ENCODE measurements at regions not wholly inside any gene's neighbourhood (a gene's known extent, or its start where the extent isn't known, plus 50 kb on each side); places are given as distances from the start of the nearest gene placed in this dataset.

DNA sequence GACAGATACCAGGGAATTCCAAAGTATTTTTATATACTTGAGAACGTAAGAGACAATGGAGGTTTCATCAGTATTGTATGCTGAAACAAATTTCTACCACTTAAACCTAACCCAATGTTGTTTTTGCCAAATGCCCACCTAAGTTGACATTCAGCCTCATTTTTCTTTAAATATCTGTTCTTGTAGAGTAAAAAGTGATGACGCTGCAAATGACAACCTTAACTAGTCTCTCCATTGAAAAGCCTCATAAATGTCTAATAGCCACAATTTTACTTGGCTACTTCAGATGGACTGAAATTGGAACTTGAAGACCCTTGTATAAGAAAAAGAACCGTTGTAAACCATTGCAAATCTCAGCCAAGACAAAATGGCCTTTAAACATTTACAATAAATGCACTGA, 176.9 kb downstream of the CRPPA start:
- WGBS, 2 donors = 85 to 92% methylated on average over 3 of the region's 3 CpGs
- ATAC-seq (no peak), DNase-seq (no peak)
- H3K27ac ChIP-seq = no peak overlapping the region
- no peaks in the 10 kb centered on the region for H3K27me3 ChIP-seq
- no peak overlapping the region for H3K4me3 ChIP-seq
- H3K4me1 ChIP-seq = no peaks in the 10 kb centered on the region
- H3K36me3 ChIP-seq (replicated peaks in 1 of 2; ENCODE audit: insufficient read depth in 1 of 2, low read depth in 2 of 2) = no peaks in the 10 kb centered on the region
- TF ChIP-seq POLR2A (IDR thresholded peaks at IDR 0.05) = no peak
- TF ChIP-seq, protein P1, sequence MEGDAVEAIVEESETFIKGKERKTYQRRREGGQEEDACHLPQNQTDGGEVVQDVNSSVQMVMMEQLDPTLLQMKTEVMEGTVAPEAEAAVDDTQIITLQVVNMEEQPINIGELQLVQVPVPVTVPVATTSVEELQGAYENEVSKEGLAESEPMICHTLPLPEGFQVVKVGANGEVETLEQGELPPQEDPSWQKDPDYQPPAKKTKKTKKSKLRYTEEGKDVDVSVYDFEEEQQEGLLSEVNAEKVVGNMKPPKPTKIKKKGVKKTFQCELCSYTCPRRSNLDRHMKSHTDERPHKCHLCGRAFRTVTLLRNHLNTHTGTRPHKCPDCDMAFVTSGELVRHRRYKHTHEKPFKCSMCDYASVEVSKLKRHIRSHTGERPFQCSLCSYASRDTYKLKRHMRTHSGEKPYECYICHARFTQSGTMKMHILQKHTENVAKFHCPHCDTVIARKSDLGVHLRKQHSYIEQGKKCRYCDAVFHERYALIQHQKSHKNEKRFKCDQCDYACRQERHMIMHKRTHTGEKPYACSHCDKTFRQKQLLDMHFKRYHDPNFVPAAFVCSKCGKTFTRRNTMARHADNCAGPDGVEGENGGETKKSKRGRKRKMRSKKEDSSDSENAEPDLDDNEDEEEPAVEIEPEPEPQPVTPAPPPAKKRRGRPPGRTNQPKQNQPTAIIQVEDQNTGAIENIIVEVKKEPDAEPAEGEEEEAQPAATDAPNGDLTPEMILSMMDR (IDR thresholded peaks at IDR 0.05) = no peak
- H3K9me3 ChIP-seq = no peaks in the 10 kb centered on the region
- intact Hi-C loops (cut with DNase I) = no loop called here

GRCh38 chr7:16242920-16243319, 178.4 kb downstream of the CRPPA start:
- ATAC-seq (no peak), DNase-seq (no peak)
- H3K9me3 ChIP-seq = no peaks in the 10 kb centered on the region
- no peak for TF ChIP-seq POLR2A (IDR thresholded peaks at IDR 0.05)
- TF ChIP-seq, protein P1 (IDR thresholded peaks at IDR 0.05) = no peak
- H3K4me1 ChIP-seq = no peaks in the 10 kb centered on the region
- intact Hi-C loops (cut with DNase I) = no loop called here
- H3K4me3 ChIP-seq = no peak overlapping the region
- 84 to 91% methylated on average over 4 of the region's 4 CpGs for WGBS, 2 donors
- H3K27me3 ChIP-seq = no peaks in the 10 kb centered on the region
- no peaks in the 10 kb centered on the region for H3K36me3 ChIP-seq (replicated peaks in 1 of 2; ENCODE audit: insufficient read depth in 1 of 2, low read depth in 2 of 2)
- no peak overlapping the region for H3K27ac ChIP-seq

DNA sequence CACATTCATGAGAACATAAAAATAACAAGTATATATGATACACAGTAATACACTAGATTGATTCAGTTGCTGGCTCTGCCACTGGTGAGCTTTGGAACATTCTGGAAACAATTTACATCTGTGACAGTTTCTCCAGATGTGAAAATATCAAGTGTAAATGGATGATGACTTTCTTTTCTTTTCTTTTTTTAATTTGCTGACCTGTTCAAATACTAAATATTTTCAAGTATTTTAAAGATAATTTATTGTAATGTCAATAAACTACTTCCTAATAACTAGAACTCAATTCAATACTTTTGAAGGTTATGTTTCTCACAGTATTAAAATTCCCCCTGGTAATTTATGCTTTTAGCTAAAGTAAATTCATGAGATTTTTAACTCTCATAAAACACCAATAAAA, 180.3 kb downstream of the CRPPA start:
- H3K36me3 ChIP-seq (replicated peaks in 1 of 2; ENCODE audit: insufficient read depth in 1 of 2, low read depth in 2 of 2) = no peaks in the 10 kb centered on the region
- no peaks in the 10 kb centered on the region for H3K27me3 ChIP-seq
- intact Hi-C loops (cut with DNase I) = no loop called here
- no peak overlapping the region for H3K4me3 ChIP-seq
- DNase-seq = no peak
- H3K4me1 ChIP-seq = no peaks in the 10 kb centered on the region
- TF ChIP-seq POLR2A (IDR thresholded peaks at IDR 0.05) = no peak
- TF ChIP-seq, protein P1 (IDR thresholded peaks at IDR 0.05) = no peak
- no peak for ATAC-seq
- no peak overlapping the region for H3K27ac ChIP-seq
- no peaks in the 10 kb centered on the region for H3K9me3 ChIP-seq

DNA sequence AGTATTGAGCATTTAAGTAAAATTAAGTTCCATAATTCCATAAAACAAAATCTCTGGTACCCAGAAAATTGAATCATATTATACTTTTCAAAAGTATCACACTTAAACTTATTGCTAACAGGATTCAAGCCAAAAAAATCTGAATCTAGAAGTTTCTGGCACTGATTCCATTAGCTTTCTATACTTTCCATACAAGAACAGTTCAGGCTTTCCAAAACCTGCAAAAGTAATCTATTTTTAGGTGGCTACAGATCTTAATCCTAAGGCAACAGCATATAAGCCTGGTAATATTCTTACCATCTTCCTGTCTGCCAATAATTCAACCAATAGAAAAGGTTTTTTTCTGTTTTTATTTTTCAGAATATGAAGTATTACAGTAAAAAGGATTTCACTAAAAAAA, 185.0 kb downstream of the CRPPA start:
- no peak for DNase-seq
- no peak overlapping the region for H3K4me3 ChIP-seq
- ATAC-seq = no peak
- H3K36me3 ChIP-seq (replicated peaks in 1 of 2; ENCODE audit: insufficient read depth in 1 of 2, low read depth in 2 of 2) = no peaks in the 10 kb centered on the region
- intact Hi-C loops (cut with DNase I) = no loop called here
- no peak overlapping the region for H3K27ac ChIP-seq
- no peaks in the 10 kb centered on the region for H3K27me3 ChIP-seq
- H3K9me3 ChIP-seq = peaks cover 0 to 6% (median 0%) of the 10 kb centered on the region in 3 donors
- TF ChIP-seq, protein P1 (IDR thresholded peaks at IDR 0.05) = no peak
- no peak for TF ChIP-seq POLR2A (IDR thresholded peaks at IDR 0.05)
- H3K4me1 ChIP-seq = no peaks in the 10 kb centered on the region

- 87 to 88% methylated on average over 5 of the region's 5 CpGs for WGBS, 2 donors
- Histone ChIP-seq H3K4me1 (no peaks in the 10 kb centered on the region), H3K27ac (no peak overlapping the region), H3K4me3 (no peak overlapping the region), H3K9me3 (peaks cover 0 to 6% (median 0%) of the 10 kb centered on the region in 3 donors), H3K36me3 (replicated peaks in 1 of 2; ENCODE audit: insufficient read depth in 1 of 2, low read depth in 2 of 2) (no peaks in the 10 kb centered on the region), H3K27me3 (no peaks in the 10 kb centered on the region)
- intact Hi-C loops (cut with DNase I) = no loop called here
- TF ChIP-seq, protein P1 (IDR thresholded peaks at IDR 0.05) = no peak
- no peak for TF ChIP-seq POLR2A (IDR thresholded peaks at IDR 0.05)
- ATAC-seq (no peak), DNase-seq (no peak)
Observed at GRCh38 chr7:16235147-16236114, 185.9 kb downstream of the CRPPA start.
